ENCODE measurements at regions not wholly inside any gene's neighbourhood (a gene's known extent, or its start where the extent isn't known, plus 50 kb on each side); places are given as distances from the start of the nearest gene placed in this dataset.

DNA sequence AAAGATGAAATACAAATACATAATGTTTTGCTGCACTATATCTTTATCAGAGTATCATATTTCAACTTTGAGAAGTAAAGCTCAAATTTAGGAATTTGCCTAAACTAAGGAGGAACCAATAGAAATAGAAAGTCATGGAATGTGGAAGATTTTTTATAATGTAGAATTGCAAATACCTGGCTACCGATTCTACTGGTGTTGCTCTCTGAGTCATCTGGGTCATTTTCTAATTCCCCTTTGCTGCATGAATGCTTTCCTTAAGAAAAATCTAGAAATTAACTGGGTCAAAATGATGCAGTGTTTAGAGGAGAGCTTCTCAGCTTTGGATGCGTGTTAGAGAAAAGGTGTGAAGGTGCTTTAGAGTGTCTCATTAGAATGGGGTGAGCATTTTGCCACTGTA lies 568.9 kb upstream of the ANKRD30A start:
- TF ChIP-seq, protein P1, sequence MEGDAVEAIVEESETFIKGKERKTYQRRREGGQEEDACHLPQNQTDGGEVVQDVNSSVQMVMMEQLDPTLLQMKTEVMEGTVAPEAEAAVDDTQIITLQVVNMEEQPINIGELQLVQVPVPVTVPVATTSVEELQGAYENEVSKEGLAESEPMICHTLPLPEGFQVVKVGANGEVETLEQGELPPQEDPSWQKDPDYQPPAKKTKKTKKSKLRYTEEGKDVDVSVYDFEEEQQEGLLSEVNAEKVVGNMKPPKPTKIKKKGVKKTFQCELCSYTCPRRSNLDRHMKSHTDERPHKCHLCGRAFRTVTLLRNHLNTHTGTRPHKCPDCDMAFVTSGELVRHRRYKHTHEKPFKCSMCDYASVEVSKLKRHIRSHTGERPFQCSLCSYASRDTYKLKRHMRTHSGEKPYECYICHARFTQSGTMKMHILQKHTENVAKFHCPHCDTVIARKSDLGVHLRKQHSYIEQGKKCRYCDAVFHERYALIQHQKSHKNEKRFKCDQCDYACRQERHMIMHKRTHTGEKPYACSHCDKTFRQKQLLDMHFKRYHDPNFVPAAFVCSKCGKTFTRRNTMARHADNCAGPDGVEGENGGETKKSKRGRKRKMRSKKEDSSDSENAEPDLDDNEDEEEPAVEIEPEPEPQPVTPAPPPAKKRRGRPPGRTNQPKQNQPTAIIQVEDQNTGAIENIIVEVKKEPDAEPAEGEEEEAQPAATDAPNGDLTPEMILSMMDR (conservative IDR thresholded peaks at IDR 0.05) = no peak
- TF ChIP-seq ZFX (IDR thresholded peaks at IDR 0.05) = no peak

Measured in C4-2B (cell line).